Retinal pigment epithelial cell (primary cell): ENCODE measurements at regions not wholly inside any gene's neighbourhood (a gene's known extent, or its start where the extent isn't known, plus 50 kb on each side); places are given as distances from the start of the nearest gene placed in this dataset.

Experiments used
- DNase-seq: peaks from one replicate; pipeline ENCODE4 v3.0.0-alpha.2; 2010; ENCODE audit warnings: low read depth
- H3K4me3 ChIP-seq: 2 replicates; pipeline ENCODE4 v1.5.1; 2011; ENCODE audit warnings: mild to moderate bottlenecking, low read length, control low read depth, moderate library complexity
- CTCF ChIP-seq: conservative IDR thresholded peaks from 2 replicates; pipeline ENCODE4 v1.5.1; 2011; ENCODE audit warnings: low read depth, low read length, control low read depth, inconsistent platforms

GRCh38 chr11:128271401-128271800, 316.0 kb downstream of the ETS1 start:
- DNase-seq = no peak
- H3K4me3 ChIP-seq = no peak overlapping the region
- no peak for TF ChIP-seq CTCF

GRCh38 chr11:128269466-128269865, 317.9 kb downstream of the ETS1 start:
- DNase-seq = no peak
- TF ChIP-seq CTCF = no peak
- H3K4me3 ChIP-seq = no peak overlapping the region

DNA sequence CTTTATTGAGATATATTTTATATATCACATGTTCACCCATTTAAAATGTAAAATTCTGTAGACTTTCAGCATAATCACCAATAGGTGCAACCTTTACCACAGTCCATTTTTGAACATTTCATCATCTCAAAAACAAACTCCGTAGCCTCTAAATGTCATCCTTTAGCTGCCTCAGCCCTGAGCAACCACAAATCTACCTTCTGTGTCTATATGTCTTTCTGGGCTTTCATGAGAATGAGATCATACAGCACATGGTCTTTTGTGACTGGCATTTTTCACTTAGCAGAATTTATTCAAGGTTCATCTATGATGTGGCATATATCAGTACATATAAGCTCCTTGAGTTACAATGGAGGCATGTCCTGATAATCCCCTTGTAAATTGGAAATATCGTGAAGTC, 320.5 kb downstream of the ETS1 start:
- DNase-seq = no peak
- no peak for TF ChIP-seq CTCF
- no peak overlapping the region for H3K4me3 ChIP-seq

- no peak for DNase-seq
- H3K4me3 ChIP-seq = no peak overlapping the region
- TF ChIP-seq CTCF = no peak
Observed at GRCh38 chr11:128262463-128263345, 324.7 kb downstream of the ETS1 start.

GRCh38 chr11:128261011-128261421, 326.3 kb downstream of the ETS1 start:
- H3K4me3 ChIP-seq = no peak overlapping the region
- TF ChIP-seq CTCF = no peak
- no peak for DNase-seq

DNA sequence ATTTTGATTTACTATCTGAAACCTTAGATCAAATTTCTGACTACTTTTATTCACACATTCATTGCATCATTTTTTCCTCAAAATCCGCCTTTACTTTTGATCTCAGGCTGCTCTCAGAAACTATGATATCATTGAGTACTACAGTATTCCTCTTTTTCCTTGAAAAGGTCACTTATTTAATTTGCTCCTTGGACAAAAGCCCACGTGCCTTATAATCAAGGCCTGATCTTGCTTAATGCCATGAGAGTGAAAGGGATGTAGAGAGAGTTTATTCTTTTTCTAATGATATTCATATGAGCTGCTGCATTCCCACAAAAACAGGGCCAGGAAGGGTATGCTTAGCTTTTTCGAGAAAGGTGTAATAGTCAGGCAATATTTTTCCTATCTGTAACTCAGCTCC, 327.0 kb downstream of the ETS1 start:
- TF ChIP-seq CTCF = no peak
- H3K4me3 ChIP-seq = no peak overlapping the region
- DNase-seq = no peak

DNA sequence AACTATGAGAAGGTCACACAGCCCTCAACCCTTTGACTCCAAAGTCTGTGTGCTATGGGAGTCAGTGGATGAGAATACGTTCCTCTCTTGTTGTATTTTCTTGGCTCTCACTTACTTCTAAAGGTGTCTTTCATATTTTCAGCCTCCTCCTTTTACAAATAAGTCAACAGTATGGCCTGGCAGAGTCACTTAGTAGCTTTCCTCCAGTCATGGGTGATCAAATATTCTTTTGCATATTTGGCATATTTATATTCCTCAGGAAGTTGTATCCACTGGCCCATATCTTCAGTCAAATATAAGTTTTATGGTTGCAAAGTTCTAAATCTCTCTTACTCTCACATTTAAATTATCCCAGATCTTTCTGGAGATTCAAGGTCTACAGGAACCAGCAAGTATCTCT, 327.5 kb downstream of the ETS1 start:
- H3K4me3 ChIP-seq = no peak overlapping the region
- DNase-seq = no peak
- no peak for TF ChIP-seq CTCF
